Astrocyte (in vitro differentiated cells and primary cell): ENCODE measurements at regions not wholly inside any gene's neighbourhood (a gene's known extent, or its start where the extent isn't known, plus 50 kb on each side); places are given as distances from the start of the nearest gene placed in this dataset.

ENCODE experiments used
- DNase-seq: peaks from one replicate; pipeline ENCODE4 v3.0.0-alpha.2; 2010; ENCODE audit warnings: low read depth
- FAIRE-seq: peaks from 2 replicates; lab custom pipeline; 2011; peaks lifted over from hg19 to GRCh38; lab: Jason Lieb, UNC
- H2AFZ ChIP-seq: 2 replicates; pipeline ENCODE4 v1.6.0; 2012; ENCODE audit warnings: low read depth, low read length, inconsistent platforms
- H3K27ac ChIP-seq: 2 replicates; pipeline ENCODE4 v1.5.1; 2011; ENCODE audit warnings: low read depth, low read length, inconsistent platforms
- H3K27me3 ChIP-seq: 2 replicates; pipeline ENCODE4 v1.6.0; 2011; ENCODE audit warnings: low read length, inconsistent platforms; ENCODE audit not compliant: insufficient read depth
- H3K36me3 ChIP-seq: 2 replicates; pipeline ENCODE4 v1.5.1; 2011; ENCODE audit warnings: low read length, inconsistent platforms; ENCODE audit not compliant: insufficient read depth
- H3K4me1 ChIP-seq: 2 replicates; pipeline ENCODE4 v1.5.1; 2011; ENCODE audit warnings: low read length, inconsistent platforms; ENCODE audit not compliant: insufficient read depth
- H3K4me2 ChIP-seq: 2 replicates; pipeline ENCODE4 v1.6.0; 2012; ENCODE audit warnings: low read length, inconsistent platforms
- H3K4me3 ChIP-seq: 2 replicates; pipeline ENCODE4 v1.5.1; 2011; ENCODE audit warnings: low read depth, mild to moderate bottlenecking, low read length, inconsistent platforms; ENCODE audit not compliant: insufficient read depth
- H3K79me2 ChIP-seq: 2 replicates; pipeline ENCODE4 v1.6.0; 2012; ENCODE audit warnings: mild to moderate bottlenecking, low read length, inconsistent platforms; ENCODE audit not compliant: insufficient read depth
- H3K9ac ChIP-seq: 2 replicates; pipeline ENCODE4 v1.6.0; 2012; ENCODE audit warnings: mild to moderate bottlenecking, low read length, inconsistent platforms
- H3K9me3 ChIP-seq: 2 replicates; pipeline ENCODE4 v1.5.1; 2012; ENCODE audit warnings: low read depth, mild to moderate bottlenecking, low read length, inconsistent platforms; ENCODE audit not compliant: insufficient read depth
- H4K20me1 ChIP-seq: 2 replicates; pipeline ENCODE4 v1.6.0; 2012; ENCODE audit warnings: low read length, inconsistent platforms; ENCODE audit not compliant: insufficient read depth
- H3K27ac Mint-ChIP-seq: one replicate; pipeline ENCODE4 v1.8.0; 2021; ENCODE audit warnings: mild to moderate bottlenecking, mixed read lengths; ENCODE audit not compliant: unreplicated experiment
- H3K27me3 Mint-ChIP-seq: one replicate; pipeline ENCODE4 v1.8.0; 2021; ENCODE audit warnings: low read depth, mixed read lengths; ENCODE audit not compliant: unreplicated experiment
- H3K36me3 Mint-ChIP-seq: one replicate; pipeline ENCODE4 v1.8.0; 2021; ENCODE audit warnings: low read depth, mixed read lengths; ENCODE audit not compliant: unreplicated experiment
- H3K4me1 Mint-ChIP-seq: one replicate; pipeline ENCODE4 v1.8.0; 2021; ENCODE audit warnings: low read depth, mixed read lengths; ENCODE audit not compliant: unreplicated experiment
- H3K4me3 Mint-ChIP-seq: one replicate; pipeline ENCODE4 v1.8.0; 2021; ENCODE audit warnings: mild to moderate bottlenecking, moderate library complexity, mixed read lengths; ENCODE audit not compliant: unreplicated experiment
- H3K9me3 Mint-ChIP-seq: one replicate; pipeline ENCODE4 v1.8.0; 2021; ENCODE audit warnings: mild to moderate bottlenecking, mixed read lengths; ENCODE audit not compliant: unreplicated experiment
- EZH2 ChIP-seq: IDR thresholded peaks from 2 replicates; pipeline ENCODE4 v1.6.1; 2012; ENCODE audit warnings: mild to moderate bottlenecking, low read length, inconsistent platforms; ENCODE audit not compliant: insufficient read depth
- TF ChIP-seq, protein P1 (sequence below): IDR thresholded peaks from 2 replicates; pipeline ENCODE4 v1.5.1; 2011; ENCODE audit warnings: low read depth, mild to moderate bottlenecking, inconsistent platforms, low read length, moderate library complexity; ENCODE audit not compliant: insufficient read depth

DNA sequence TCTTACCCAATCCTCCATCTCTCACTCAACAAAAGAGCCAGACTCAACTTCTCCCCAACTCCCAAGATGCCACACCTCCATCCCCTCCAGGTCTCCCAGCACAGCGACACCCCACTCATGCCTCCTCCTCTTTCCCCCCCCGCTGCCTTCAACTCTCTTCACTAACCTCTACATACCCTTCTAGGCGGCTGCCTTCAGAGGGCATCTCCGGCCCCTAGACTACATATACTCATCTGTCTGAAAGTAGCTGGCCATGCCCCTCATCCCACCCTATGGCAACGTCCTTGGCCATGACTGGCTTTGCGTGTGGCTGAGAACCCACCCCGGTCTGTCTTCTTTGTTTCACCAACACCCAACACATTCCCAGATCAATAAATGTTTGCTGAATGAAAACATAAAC lies 81.7 kb upstream of the TMEM45B start:
- Histone ChIP-seq H3K9ac (no peak overlapping the region), H4K20me1 (no peaks in the 10 kb centered on the region), H3K27me3 (no peaks in the 10 kb centered on the region), H3K27ac (no peak overlapping the region), H3K79me2 (no peaks in the 10 kb centered on the region), H3K4me2 (no peak overlapping the region), H3K36me3 (no peaks in the 10 kb centered on the region), H3K4me1 (no peaks in the 10 kb centered on the region), H3K9me3 (no peaks in the 10 kb centered on the region), H2AFZ (no peak overlapping the region), H3K4me3 (no peak overlapping the region)
- peaks cover 3% of the 10 kb centered on the region for H3K4me1 Mint-ChIP-seq
- FAIRE-seq, result no peak
- no peak overlapping the region for H3K27ac Mint-ChIP-seq
- peaks cover 34% of the 10 kb centered on the region for H3K27me3 Mint-ChIP-seq
- no peak overlapping the region for H3K4me3 Mint-ChIP-seq
- DNase-seq, result no peak
- H3K9me3 Mint-ChIP-seq, result no peaks in the 10 kb centered on the region
- no peaks in the 10 kb centered on the region for H3K36me3 Mint-ChIP-seq
- TF ChIP-seq, protein P1, sequence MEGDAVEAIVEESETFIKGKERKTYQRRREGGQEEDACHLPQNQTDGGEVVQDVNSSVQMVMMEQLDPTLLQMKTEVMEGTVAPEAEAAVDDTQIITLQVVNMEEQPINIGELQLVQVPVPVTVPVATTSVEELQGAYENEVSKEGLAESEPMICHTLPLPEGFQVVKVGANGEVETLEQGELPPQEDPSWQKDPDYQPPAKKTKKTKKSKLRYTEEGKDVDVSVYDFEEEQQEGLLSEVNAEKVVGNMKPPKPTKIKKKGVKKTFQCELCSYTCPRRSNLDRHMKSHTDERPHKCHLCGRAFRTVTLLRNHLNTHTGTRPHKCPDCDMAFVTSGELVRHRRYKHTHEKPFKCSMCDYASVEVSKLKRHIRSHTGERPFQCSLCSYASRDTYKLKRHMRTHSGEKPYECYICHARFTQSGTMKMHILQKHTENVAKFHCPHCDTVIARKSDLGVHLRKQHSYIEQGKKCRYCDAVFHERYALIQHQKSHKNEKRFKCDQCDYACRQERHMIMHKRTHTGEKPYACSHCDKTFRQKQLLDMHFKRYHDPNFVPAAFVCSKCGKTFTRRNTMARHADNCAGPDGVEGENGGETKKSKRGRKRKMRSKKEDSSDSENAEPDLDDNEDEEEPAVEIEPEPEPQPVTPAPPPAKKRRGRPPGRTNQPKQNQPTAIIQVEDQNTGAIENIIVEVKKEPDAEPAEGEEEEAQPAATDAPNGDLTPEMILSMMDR, result no peak
- no peak for TF ChIP-seq EZH2

DNA sequence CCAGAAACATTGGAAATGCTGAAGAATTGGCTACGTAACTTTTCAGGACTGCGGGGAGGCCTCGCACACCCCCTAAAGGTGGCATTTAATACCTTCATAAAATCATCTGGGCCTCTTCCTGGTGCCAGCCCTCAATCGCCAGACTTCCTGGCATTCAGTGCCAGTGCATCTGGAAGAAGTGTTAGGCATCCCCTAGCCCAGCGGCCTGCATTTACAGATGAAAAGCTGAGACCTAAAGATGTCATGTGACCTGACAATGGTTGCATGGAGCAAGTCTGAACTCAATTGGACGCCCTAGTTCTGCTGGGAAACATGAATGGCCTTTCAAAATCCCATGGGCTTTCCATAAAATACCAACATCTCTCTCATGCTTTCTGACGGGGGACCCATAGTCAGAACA lies 81.0 kb upstream of the TMEM45B start:
- H3K27me3 ChIP-seq, result no peaks in the 10 kb centered on the region
- peaks cover 34% of the 10 kb centered on the region for H3K27me3 Mint-ChIP-seq
- H3K9me3 ChIP-seq, result no peaks in the 10 kb centered on the region
- no peaks in the 10 kb centered on the region for H3K36me3 Mint-ChIP-seq
- H3K9ac ChIP-seq, result no peak overlapping the region
- H3K4me3 ChIP-seq, result no peak overlapping the region
- TF ChIP-seq, protein P1, result no peak
- TF ChIP-seq EZH2, result no peak
- H2AFZ ChIP-seq, result no peak overlapping the region
- H3K27ac ChIP-seq, result no peak overlapping the region
- H3K4me3 Mint-ChIP-seq, result no peak overlapping the region
- no peaks in the 10 kb centered on the region for H3K79me2 ChIP-seq
- FAIRE-seq, result no peak
- no peaks in the 10 kb centered on the region for H3K4me1 ChIP-seq
- H3K9me3 Mint-ChIP-seq, result no peaks in the 10 kb centered on the region
- DNase-seq, result no peak
- no peaks in the 10 kb centered on the region for H4K20me1 ChIP-seq
- H3K27ac Mint-ChIP-seq, result no peak overlapping the region
- no peak overlapping the region for H3K4me2 ChIP-seq
- no peaks in the 10 kb centered on the region for H3K36me3 ChIP-seq
- H3K4me1 Mint-ChIP-seq, result no peaks in the 10 kb centered on the region

DNA sequence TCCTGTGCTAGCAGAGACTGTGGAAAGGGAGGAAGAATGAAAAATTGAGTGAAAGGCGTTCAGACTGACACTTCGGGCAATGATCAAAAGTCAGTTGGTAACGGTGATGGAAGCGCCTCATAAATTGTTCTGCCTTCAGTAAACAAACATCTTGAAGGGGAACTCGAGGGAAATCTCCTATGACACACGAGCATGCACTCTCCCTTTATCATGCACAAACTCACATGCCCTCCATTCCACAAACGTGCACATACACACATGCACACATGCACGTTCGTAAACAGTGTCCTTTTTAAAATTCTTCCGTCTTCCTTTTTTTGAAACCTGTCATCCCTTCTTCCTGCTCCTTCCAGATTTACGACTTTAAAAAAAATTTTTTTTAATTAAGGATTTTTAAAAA lies 77.8 kb upstream of the TMEM45B start:
- H3K4me3 Mint-ChIP-seq, result no peak overlapping the region
- Histone ChIP-seq H3K4me1 (no peaks in the 10 kb centered on the region), H4K20me1 (no peaks in the 10 kb centered on the region), H3K9me3 (no peaks in the 10 kb centered on the region), H3K4me2 (no peak overlapping the region), H2AFZ (no peak overlapping the region), H3K27me3 (no peaks in the 10 kb centered on the region), H3K27ac (no peak overlapping the region), H3K36me3 (no peaks in the 10 kb centered on the region), H3K79me2 (no peaks in the 10 kb centered on the region), H3K4me3 (no peak overlapping the region), H3K9ac (no peak overlapping the region)
- no peaks in the 10 kb centered on the region for H3K4me1 Mint-ChIP-seq
- no peaks in the 10 kb centered on the region for H3K36me3 Mint-ChIP-seq
- peaks cover 19% of the 10 kb centered on the region for H3K27me3 Mint-ChIP-seq
- peaks cover 3% of the 10 kb centered on the region for H3K9me3 Mint-ChIP-seq
- DNase-seq (no peak), FAIRE-seq (no peak)
- H3K27ac Mint-ChIP-seq, result no peak overlapping the region
- TF ChIP-seq, protein P1, result no peak
- no peak for TF ChIP-seq EZH2
